ENCODE measurements at regions not wholly inside any gene's neighbourhood (a gene's known extent, or its start where the extent isn't known, plus 50 kb on each side); places are given as distances from the start of the nearest gene placed in this dataset.

- no peak overlapping the region for H3K4me3 ChIP-seq
- H3K36me3 ChIP-seq = no peaks in the 10 kb centered on the region
- TF ChIP-seq CTCF (IDR thresholded peaks at IDR 0.05) = no peak
- no peak for TF ChIP-seq POLR2A (IDR thresholded peaks at IDR 0.05)
- no peaks in the 10 kb centered on the region for H3K4me1 ChIP-seq
- intact Hi-C loops (cut with DNase I) = no loop called here
- no peaks in the 10 kb centered on the region for H3K9me3 ChIP-seq
- WGBS, 2 donors = 72 to 75% methylated on average over 4 of the region's 4 CpGs
- no peaks in the 10 kb centered on the region for H3K27me3 ChIP-seq
- no peak for DNase-seq
- no peak overlapping the region for H3K27ac ChIP-seq
Measured at GRCh38 chr7:106357675-106358074, 72.9 kb upstream of the NAMPT start.

GRCh38 chr7:106354822-106355221 lies 70.0 kb upstream of the NAMPT start:
- intact Hi-C loops (cut with DNase I) = no loop called here
- H3K27ac ChIP-seq = no peak overlapping the region
- no peak overlapping the region for H3K4me3 ChIP-seq
- H3K4me1 ChIP-seq = no peaks in the 10 kb centered on the region
- TF ChIP-seq CTCF (IDR thresholded peaks at IDR 0.05) (no peak), POLR2A (IDR thresholded peaks at IDR 0.05) (no peak)
- no peaks in the 10 kb centered on the region for H3K36me3 ChIP-seq
- DNase-seq = no peak
- H3K27me3 ChIP-seq = no peaks in the 10 kb centered on the region
- H3K9me3 ChIP-seq = peaks cover 0 to 5% (median 2%) of the 10 kb centered on the region in 3 donors
- 82 to 88% methylated on average over 3 of the region's 3 CpGs for WGBS, 2 donors

GRCh38 chr7:106353944-106354343 lies 69.2 kb upstream of the NAMPT start:
- no peak overlapping the region for H3K27ac ChIP-seq
- no peaks in the 10 kb centered on the region for H3K4me1 ChIP-seq
- no peaks in the 10 kb centered on the region for H3K27me3 ChIP-seq
- 0% methylated on average over 1 of the region's 1 CpG for WGBS, 2 donors
- H3K9me3 ChIP-seq = peaks cover 0 to 10% (median 7%) of the 10 kb centered on the region in 3 donors
- intact Hi-C loops (cut with DNase I) = no loop called here
- H3K36me3 ChIP-seq = no peaks in the 10 kb centered on the region
- no peak for TF ChIP-seq CTCF (IDR thresholded peaks at IDR 0.05)
- no peak for TF ChIP-seq POLR2A (IDR thresholded peaks at IDR 0.05)
- DNase-seq = no peak
- no peak overlapping the region for H3K4me3 ChIP-seq

GRCh38 chr7:106348231-106348630 lies 63.4 kb upstream of the NAMPT start:
- Histone ChIP-seq H3K27ac (no peak overlapping the region), H3K4me1 (peaks cover 0 to 20% (median 8%) of the 10 kb centered on the region in 3 donors), H3K36me3 (no peaks in the 10 kb centered on the region), H3K27me3 (no peaks in the 10 kb centered on the region), H3K9me3 (peaks cover 0 to 22% (median 7%) of the 10 kb centered on the region in 3 donors), H3K4me3 (no peak overlapping the region)
- no peak for TF ChIP-seq POLR2A (IDR thresholded peaks at IDR 0.05)
- no peak for TF ChIP-seq CTCF (IDR thresholded peaks at IDR 0.05)
- intact Hi-C loops (cut with DNase I) = no loop called here
- no peak for DNase-seq

- H3K27ac ChIP-seq = peak overlapping the region in 3 of 4 donors; percentile 37 to 57 (median 52)
- WGBS, 2 donors = 66 to 67% methylated on average over 3 of the region's 3 CpGs
Measured at GRCh38 chr7:106347229-106347833, 62.5 kb upstream of the NAMPT start.

More at GRCh38 chr7:106347229-106347833, 62.5 kb upstream of the NAMPT start:
- intact Hi-C loops (cut with DNase I) = no loop called here
- Histone ChIP-seq H3K4me1 (peaks cover 0 to 20% (median 8%) of the 10 kb centered on the region in 3 donors), H3K27me3 (no peaks in the 10 kb centered on the region), H3K9me3 (peaks cover 0 to 25% (median 7%) of the 10 kb centered on the region in 3 donors), H3K4me3 (no peak overlapping the region), H3K36me3 (no peaks in the 10 kb centered on the region)
- no peak for DNase-seq
- TF ChIP-seq CTCF (IDR thresholded peaks at IDR 0.05) (no peak), POLR2A (IDR thresholded peaks at IDR 0.05) (no peak)
